ENCODE measurements at regions not wholly inside any gene's neighbourhood (a gene's known extent, or its start where the extent isn't known, plus 50 kb on each side); places are given as distances from the start of the nearest gene placed in this dataset.
A peak's percentile ranks its signal among the peaks of the same experiment; 100 is the strongest.
"Not testable (repeated sequence)": the region's sequence is repeated elsewhere in the genome, so short reads cannot be mapped to it uniquely, and the experiment has no call there.

- DNase-seq = no peak
Measured at GRCh38 chr2:235413064-235413463, 80.8 kb upstream of the AGAP1 start.

- no peak for DNase-seq
Measured at GRCh38 chr2:235414422-235414821, 79.4 kb upstream of the AGAP1 start.

GRCh38 chr2:235416858-235417499 lies 76.9 kb upstream of the AGAP1 start:
- DNase-seq = no peak

DNA sequence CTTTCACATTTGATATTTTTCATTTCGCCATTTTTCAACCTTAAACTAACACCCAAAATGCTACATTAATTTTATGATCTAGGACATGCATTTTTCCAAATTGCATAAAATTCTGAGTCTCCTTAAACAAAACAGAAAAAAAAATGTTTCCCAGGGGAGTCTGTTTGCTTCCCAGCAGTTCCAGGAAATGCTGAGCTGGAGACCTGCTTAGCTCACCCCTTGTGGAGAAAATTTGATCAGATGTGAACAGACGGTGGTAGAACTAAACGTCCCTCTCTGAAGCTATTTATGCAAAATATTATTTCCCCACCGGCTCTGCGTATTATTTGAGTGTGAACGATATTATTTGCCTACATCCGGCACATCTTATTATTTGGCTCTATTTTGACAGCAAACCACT lies 74.9 kb upstream of the AGAP1 start:
- peak; percentile 63 for DNase-seq

DNA sequence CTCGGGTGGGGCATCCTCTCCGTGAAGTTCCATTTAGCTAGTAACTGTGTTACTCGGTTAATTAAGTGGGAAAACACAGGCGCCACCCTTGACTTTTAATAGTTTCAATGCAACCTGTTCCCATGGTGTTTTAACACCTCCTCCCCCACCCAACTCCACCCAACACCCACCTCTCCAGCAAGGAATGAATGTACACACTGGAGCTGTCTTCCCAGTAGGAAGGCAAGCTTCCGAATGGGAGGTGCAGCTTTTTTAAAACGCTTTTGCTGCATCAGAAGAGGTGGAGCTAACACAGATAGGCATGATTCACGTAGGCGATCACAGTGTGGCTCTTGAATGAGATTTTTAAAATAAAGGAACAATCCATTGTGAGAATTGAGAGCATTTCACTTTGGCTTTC lies 73.8 kb upstream of the AGAP1 start:
- DNase-seq = no peak

- DNase-seq = no peak
Measured at GRCh38 chr2:235421618-235422017, 72.2 kb upstream of the AGAP1 start.

DNA sequence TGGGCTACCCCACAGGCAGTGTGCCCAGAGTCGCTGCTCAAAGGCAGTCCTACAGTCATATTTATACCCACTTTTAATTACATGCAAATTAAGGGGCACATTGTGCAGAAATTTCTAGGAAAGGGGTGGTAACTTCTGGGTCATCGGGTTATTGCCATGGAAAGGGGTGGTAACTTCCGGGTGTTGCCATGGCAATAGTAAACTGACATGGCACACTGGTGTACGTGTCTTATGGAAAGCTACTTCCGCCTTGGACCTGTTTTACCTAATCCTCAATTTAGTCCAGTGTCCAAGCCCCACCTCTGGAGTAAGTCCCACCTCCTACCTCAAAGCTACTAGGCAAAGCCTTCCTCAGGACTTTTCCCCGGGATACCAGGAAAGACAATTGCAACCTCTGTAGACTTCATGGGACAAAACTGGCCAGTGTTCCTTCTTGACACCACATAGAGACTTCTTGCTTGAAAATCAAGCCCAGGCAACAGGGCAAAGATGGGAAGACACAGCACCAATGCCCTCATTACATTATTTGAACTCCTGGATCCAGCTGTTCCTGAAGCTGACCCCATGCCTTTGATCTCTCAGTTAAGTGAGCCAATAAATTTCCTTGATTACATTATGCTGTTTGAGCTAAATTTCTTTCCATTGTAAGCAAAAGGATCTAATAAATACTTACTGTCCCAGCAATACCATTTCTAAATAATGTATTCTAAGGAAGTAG lies 63.3 kb upstream of the AGAP1 start:
- no peak for DNase-seq

DNA sequence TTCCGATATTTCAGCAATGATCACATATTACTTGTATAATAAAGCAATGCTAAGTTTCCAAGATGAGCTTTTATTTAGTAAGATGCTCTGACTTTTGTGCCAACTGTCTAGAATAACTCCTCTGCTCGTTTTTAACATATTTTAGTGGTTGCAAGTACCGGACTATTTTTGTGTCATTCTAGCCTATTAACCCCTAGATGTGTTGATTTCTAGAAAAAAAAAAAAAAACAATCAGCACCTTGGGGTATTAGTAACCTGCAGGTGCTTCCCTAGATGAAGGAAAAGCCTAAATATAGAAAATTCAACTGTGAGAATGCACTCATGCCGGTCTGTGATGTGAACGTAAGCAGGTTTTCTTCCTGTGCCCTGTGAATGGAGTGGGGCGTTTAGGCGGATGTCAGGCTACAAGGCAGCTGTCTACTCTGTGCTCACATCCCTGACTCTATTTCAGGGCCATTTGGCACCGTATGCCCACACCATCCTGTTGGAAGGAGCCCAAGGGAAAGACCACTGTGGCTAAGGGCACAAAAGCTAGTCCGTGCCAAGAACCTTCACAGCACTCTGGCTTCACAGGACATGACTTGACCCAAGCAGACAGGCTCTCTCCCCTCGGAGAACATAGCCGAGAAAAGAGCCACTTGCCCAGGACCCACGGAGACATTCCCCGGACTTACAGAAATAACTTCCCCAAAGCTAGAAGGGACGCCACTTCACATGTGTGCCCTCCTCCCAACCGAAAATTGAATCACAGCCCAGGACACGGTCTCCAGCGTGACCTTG lies 60.9 kb upstream of the AGAP1 start:
- no peak for DNase-seq

DNA sequence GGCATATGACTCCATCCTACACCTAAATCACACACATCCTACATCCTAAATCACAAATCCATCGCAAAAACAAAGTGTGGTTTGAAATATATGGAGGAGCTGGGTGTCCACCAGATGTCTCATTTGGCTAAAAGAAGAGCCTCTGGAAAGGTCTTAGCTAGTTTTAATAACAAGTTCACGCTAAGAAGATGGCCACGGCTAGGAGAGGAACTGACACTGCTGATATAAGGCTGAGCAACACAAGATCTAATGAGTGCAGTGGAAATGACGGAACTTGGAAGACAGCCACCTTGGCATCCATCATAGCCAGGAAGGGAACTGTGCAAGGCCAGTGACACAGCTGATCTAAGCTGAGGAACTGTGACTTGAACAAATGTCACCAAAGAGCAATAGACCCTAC lies 60.0 kb upstream of the AGAP1 start:
- DNase-seq = no peak

DNA sequence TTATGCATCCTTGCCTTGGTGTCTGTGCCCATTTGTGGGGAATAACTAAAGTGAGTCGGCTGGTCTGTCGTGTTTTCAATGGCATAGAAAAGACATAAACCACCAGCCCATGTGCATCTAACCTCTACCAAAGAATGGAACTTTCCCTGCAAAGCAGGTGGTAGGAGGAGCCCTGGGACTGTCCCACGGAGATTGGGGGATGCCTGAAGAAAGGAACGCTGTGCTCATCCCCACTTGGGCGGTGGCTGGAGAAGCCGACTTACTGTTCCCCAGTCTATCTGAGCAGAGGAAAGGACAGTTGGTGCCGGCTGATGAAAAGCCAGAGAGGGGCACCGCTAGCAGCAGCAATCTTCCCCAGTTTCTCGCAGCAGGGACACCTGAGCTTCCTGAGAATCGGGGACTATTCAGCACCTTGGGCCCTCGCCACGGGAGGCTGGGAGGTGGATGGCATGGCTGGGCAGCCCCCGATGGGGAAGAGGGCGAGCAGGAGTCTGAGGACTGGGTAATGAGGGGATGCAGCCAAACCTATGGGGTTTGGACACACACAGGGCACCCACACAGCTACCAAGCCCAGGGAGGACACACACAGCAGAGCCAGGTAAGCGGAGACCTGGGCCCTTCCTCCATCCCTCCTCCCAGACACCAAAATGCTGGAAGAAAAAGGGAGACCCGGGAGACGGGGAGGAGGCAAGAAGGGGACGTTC lies 53.7 kb upstream of the AGAP1 start:
- no peak for DNase-seq

- not testable (repeated sequence) for DNase-seq
Measured at GRCh38 chr2:235443580-235443979, 50.3 kb upstream of the AGAP1 start.
